ENCODE measurements at regions not wholly inside any gene's neighbourhood (a gene's known extent, or its start where the extent isn't known, plus 50 kb on each side); places are given as distances from the start of the nearest gene placed in this dataset.
"Not testable (repeated sequence)": the region's sequence is repeated elsewhere in the genome, so short reads cannot be mapped to it uniquely, and the experiment has no call there.

DNA sequence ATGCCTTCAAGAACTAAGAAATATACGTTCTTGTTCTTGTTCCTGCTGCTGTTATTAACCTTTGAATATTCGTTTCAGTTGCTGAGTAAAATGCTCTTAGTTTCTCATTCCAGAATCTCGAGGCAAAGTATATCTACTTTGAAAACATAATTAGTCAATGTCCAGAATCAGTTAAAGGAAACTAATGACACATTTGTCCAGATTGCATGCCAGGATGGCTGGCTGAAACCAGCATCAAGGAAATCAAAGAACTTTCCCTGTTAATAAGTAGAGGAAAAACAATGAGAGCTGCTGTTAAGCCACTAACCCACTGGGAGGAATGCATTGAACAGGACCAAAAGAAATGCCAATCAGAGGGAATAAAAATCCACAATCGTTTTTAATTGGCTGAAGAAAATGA, 196.9 kb downstream of the ALDH8A1 start:
- H3K27ac Mint-ChIP-seq, result peak overlapping the region; percentile 80 to 94 (median 83)
- TF ChIP-seq CTCF (IDR thresholded peaks at IDR 0.05; ENCODE audit: unreplicated experiment in 3 of 3), result no peak
- H3K9me3 Mint-ChIP-seq, result no peaks in the 10 kb centered on the region
- no peaks in the 10 kb centered on the region for H3K36me3 Mint-ChIP-seq (ENCODE audit: low read depth)
- H3K4me3 Mint-ChIP-seq, result no peak overlapping the region
- H3K4me1 Mint-ChIP-seq, result peaks cover 15% of the 10 kb centered on the region
- no peaks in the 10 kb centered on the region for H3K27me3 Mint-ChIP-seq (ENCODE audit: low read depth)

DNA sequence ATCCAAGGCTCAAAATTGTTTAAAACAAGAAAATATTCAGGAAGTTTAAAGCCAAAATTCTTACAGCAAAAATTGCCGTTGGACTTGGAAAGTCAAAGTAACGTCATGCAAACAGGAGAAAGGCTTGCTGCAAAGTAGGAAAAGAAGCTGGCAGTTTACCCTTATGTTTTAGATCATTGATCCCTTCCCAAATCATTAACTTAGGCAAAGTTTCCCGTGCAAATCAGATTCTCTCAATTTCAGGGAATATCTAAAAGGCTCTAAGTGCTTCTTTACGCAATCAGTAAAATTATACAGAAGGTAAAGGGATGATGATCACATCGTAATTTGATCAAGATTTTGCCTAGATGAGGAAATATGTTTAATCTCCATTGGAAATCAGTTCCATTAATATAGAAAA, 197.5 kb downstream of the ALDH8A1 start:
- TF ChIP-seq CTCF (IDR thresholded peaks at IDR 0.05; ENCODE audit: unreplicated experiment in 3 of 3), result no peak
- Mint-ChIP-seq H3K27ac (peak overlapping the region; percentile 80 to 94 (median 83)), H3K36me3 (ENCODE audit: low read depth) (no peaks in the 10 kb centered on the region), H3K9me3 (no peaks in the 10 kb centered on the region), H3K4me3 (no peak overlapping the region), H3K27me3 (ENCODE audit: low read depth) (no peaks in the 10 kb centered on the region), H3K4me1 (peaks cover 15% of the 10 kb centered on the region)

- H3K4me1 Mint-ChIP-seq, result peaks cover 15% of the 10 kb centered on the region
- no peak for TF ChIP-seq CTCF (IDR thresholded peaks at IDR 0.05; ENCODE audit: unreplicated experiment in 3 of 3)
- peak overlapping the region in 1 of 3 experiments; percentile 24 for H3K4me3 Mint-ChIP-seq
- H3K36me3 Mint-ChIP-seq (ENCODE audit: low read depth), result no peaks in the 10 kb centered on the region
- no peaks in the 10 kb centered on the region for H3K9me3 Mint-ChIP-seq
- no peaks in the 10 kb centered on the region for H3K27me3 Mint-ChIP-seq (ENCODE audit: low read depth)
- H3K27ac Mint-ChIP-seq, result peak overlapping the region in 2 of 3 experiments; percentile 27 to 61
These were observed 199.2 kb downstream of the ALDH8A1 start for GRCh38 chr6:134750669-134751068.

GRCh38 chr6:134748484-134748883, 201.4 kb downstream of the ALDH8A1 start:
- no peaks in the 10 kb centered on the region for H3K9me3 Mint-ChIP-seq
- H3K27ac Mint-ChIP-seq, result no peak overlapping the region
- H3K4me1 Mint-ChIP-seq, result peaks cover 21% of the 10 kb centered on the region
- no peaks in the 10 kb centered on the region for H3K27me3 Mint-ChIP-seq (ENCODE audit: low read depth)
- no peak overlapping the region for H3K4me3 Mint-ChIP-seq
- H3K36me3 Mint-ChIP-seq (ENCODE audit: low read depth), result no peaks in the 10 kb centered on the region
- no peak for TF ChIP-seq CTCF (IDR thresholded peaks at IDR 0.05; ENCODE audit: unreplicated experiment in 3 of 3)

- H3K36me3 Mint-ChIP-seq (ENCODE audit: low read depth); H3K9me3 Mint-ChIP-seq; H3K27ac Mint-ChIP-seq; H3K4me3 Mint-ChIP-seq; H3K27me3 Mint-ChIP-seq (ENCODE audit: low read depth): not testable (repeated sequence)
- H3K4me1 Mint-ChIP-seq, result peaks cover 21% of the 10 kb centered on the region
These were observed 202.7 kb downstream of the ALDH8A1 start for GRCh38 chr6:134747197-134747596.

- no peaks in the 10 kb centered on the region for H3K9me3 Mint-ChIP-seq
- H3K4me1 Mint-ChIP-seq, result peaks cover 20% of the 10 kb centered on the region
- H3K27me3 Mint-ChIP-seq (ENCODE audit: low read depth), result peaks cover 5% of the 10 kb centered on the region
- H3K36me3 Mint-ChIP-seq (ENCODE audit: low read depth), result no peaks in the 10 kb centered on the region
- H3K27ac Mint-ChIP-seq, result no peak overlapping the region
- no peak overlapping the region for H3K4me3 Mint-ChIP-seq
- no peak for TF ChIP-seq CTCF (IDR thresholded peaks at IDR 0.05; ENCODE audit: unreplicated experiment in 3 of 3)
These were observed 203.8 kb downstream of the ALDH8A1 start for GRCh38 chr6:134746140-134746539.

- H3K27me3 Mint-ChIP-seq (ENCODE audit: low read depth), result not testable (repeated sequence)
These were observed 204.7 kb downstream of the ALDH8A1 start for GRCh38 chr6:134745192-134745591.

More at GRCh38 chr6:134745192-134745591, 204.7 kb downstream of the ALDH8A1 start:
- H3K4me3 Mint-ChIP-seq; H3K9me3 Mint-ChIP-seq; H3K27ac Mint-ChIP-seq; H3K36me3 Mint-ChIP-seq (ENCODE audit: low read depth): not testable (repeated sequence)
- H3K4me1 Mint-ChIP-seq, result peaks cover 21% of the 10 kb centered on the region
